Calu3 (cell line): ENCODE measurements at regions not wholly inside any gene's neighbourhood (a gene's known extent, or its start where the extent isn't known, plus 50 kb on each side); places are given as distances from the start of the nearest gene placed in this dataset.
"Not testable (repeated sequence)": the region's sequence is repeated elsewhere in the genome, so short reads cannot be mapped to it uniquely, and the experiment has no call there.

Experiments
- BruUV-seq: library from RNA; stranded (reverse); fragments of 400-500 nt; replicated peaks from 2 replicates; lab custom pipeline; 2021; lab: Mats Ljungman, UMichigan
- CTCF ChIA-PET: fragments of 300-600 bp; sonication (Branson Sonifier 250); formaldehyde crosslinking; loops from one replicate; lab custom pipeline; 2022; ENCODE audit warnings: antibody characterized with exemption; lab: Charles Lee
- DNase-seq: peaks from one replicate; pipeline ENCODE4 v3.0.0; 2022
- H3K27ac Mint-ChIP-seq: one replicate; pipeline ENCODE4 v1.8.0; 2022; ENCODE audit warnings: mixed read lengths; ENCODE audit not compliant: unreplicated experiment
- H3K27me3 Mint-ChIP-seq: one replicate; pipeline ENCODE4 v1.8.0; 2022; ENCODE audit warnings: mixed read lengths; ENCODE audit not compliant: unreplicated experiment
- H3K36me3 Mint-ChIP-seq: one replicate; pipeline ENCODE4 v1.8.0; 2022; ENCODE audit warnings: mild to moderate bottlenecking, moderate library complexity, mixed read lengths; ENCODE audit not compliant: insufficient read depth, unreplicated experiment
- H3K4me1 Mint-ChIP-seq: one replicate; pipeline ENCODE4 v1.8.0; 2022; ENCODE audit warnings: mild to moderate bottlenecking, low read depth, mixed read lengths; ENCODE audit not compliant: unreplicated experiment
- H3K4me3 Mint-ChIP-seq: one replicate; pipeline ENCODE4 v1.8.0; 2022; ENCODE audit warnings: mild to moderate bottlenecking, low read depth, moderate library complexity, mixed read lengths; ENCODE audit not compliant: unreplicated experiment
- H3K9me3 Mint-ChIP-seq: one replicate; pipeline ENCODE4 v1.8.0; 2022; ENCODE audit warnings: low read depth, mixed read lengths; ENCODE audit not compliant: unreplicated experiment
- intact Hi-C: fragments of 100-400 bp; cut with micrococcal nuclease; formaldehyde crosslinking; loops from one replicate; pipeline ENCODE4 v1.10.0; 2022; ENCODE audit not compliant: unreplicated experiment
- TF ChIP-seq, protein P1 (sequence below): fragments of 200-600 bp; IDR thresholded peaks from one replicate; pipeline ENCODE4 v1.8.0; 2022; ENCODE audit warnings: antibody characterized with exemption; ENCODE audit not compliant: unreplicated experiment

DNA sequence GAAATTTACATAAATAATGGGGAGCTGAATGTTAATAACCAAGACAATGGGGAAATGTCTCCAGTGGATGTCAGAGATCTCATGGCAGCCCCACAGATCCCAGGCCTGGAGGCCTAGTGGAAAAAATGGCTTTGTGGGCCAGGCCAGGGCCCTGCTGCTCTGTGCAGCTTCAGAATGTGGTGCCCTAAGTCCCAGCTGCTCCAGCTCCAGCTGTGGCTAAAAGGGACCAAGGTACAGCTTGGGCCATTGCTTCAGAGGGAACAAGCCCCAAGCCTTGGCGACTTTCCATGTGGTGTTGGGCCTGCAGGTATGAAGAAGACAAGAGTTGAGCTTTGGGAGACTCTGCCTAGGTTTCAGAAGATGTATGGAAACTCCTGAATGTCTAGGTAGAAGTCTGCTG is 658.2 kb downstream of the NUP35 start:
- no peaks in the 10 kb centered on the region for H3K27me3 Mint-ChIP-seq
- TF ChIP-seq, protein P1, sequence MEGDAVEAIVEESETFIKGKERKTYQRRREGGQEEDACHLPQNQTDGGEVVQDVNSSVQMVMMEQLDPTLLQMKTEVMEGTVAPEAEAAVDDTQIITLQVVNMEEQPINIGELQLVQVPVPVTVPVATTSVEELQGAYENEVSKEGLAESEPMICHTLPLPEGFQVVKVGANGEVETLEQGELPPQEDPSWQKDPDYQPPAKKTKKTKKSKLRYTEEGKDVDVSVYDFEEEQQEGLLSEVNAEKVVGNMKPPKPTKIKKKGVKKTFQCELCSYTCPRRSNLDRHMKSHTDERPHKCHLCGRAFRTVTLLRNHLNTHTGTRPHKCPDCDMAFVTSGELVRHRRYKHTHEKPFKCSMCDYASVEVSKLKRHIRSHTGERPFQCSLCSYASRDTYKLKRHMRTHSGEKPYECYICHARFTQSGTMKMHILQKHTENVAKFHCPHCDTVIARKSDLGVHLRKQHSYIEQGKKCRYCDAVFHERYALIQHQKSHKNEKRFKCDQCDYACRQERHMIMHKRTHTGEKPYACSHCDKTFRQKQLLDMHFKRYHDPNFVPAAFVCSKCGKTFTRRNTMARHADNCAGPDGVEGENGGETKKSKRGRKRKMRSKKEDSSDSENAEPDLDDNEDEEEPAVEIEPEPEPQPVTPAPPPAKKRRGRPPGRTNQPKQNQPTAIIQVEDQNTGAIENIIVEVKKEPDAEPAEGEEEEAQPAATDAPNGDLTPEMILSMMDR: no peak
- no peaks in the 10 kb centered on the region for H3K4me1 Mint-ChIP-seq
- intact Hi-C loops: no loop called here
- no peak overlapping the region for H3K4me3 Mint-ChIP-seq
- H3K36me3 Mint-ChIP-seq: no peaks in the 10 kb centered on the region
- CTCF ChIA-PET: interaction anchor here (0.6 kb wide), 1 partner anchor 274 kb away, joined by 3 read pairs; no protein-coding TSS in a partner anchor
- H3K27ac Mint-ChIP-seq: no peak overlapping the region
- no peak for DNase-seq
- H3K9me3 Mint-ChIP-seq: peaks cover 4% of the 10 kb centered on the region
- BruUV-seq: no TSS peak

DNA sequence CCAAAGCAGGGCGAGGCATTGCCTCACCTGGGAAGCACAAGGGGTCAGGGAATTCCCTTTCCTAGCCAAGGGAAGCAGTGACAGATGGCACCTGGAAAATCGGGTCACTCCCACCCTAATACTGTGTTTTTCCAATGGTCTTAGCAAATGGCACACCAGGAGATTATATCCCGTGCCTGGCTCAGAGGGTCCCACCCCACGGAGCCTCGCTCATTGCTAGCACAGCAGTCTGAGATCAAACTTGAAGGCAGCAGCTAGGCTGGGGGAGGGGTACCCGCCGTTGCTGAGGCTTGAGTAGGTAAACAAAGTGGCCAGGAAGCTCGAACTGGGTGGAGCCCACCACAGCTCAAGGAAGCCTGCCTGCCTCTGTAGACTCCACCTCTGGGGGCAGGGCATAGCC is 664.6 kb downstream of the NUP35 start:
- DNase-seq, H3K9me3 Mint-ChIP-seq, H3K27me3 Mint-ChIP-seq, H3K4me1 Mint-ChIP-seq, H3K36me3 Mint-ChIP-seq, BruUV-seq, CTCF ChIA-PET, intact Hi-C loops, H3K4me3 Mint-ChIP-seq, H3K27ac Mint-ChIP-seq: not testable (repeated sequence)

DNA sequence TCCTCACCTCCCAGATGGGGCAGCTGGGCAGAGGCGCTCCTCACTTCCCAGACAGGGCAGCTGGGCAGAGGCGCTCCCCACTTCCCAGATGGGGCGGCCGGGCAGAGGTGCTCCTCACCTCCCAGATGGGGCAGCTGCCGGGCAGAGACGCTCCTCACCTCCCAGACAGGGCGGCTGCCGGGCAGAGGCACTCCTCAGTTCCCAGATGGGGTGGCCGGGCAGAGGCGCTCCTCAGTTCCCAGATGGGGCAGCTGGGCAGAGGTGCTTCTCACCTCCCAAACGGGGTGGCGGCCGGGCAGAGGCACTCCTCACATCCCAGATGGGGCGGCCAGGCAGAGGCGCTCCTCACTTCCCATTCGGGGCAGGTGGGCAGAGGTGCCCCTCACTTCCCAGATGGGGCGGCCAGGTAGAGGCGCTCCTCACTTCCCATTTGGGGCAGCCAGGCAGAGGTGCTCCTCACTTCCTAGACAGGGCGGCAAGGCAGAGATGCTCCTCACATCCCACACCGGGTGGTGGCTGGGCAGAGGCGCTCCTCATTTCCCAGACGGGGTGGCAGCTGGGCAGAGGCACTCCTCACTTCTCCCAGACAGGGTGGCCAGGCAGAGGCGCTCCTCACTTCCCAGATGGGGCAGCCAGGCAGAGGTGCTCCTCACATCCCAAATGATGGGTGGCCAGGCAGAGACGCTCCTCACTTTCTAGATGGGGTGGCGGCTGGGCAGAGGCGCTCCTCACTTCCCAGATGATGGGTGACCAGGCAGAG is 668.1 kb downstream of the NUP35 start:
- H3K9me3 Mint-ChIP-seq: not testable (repeated sequence)

DNA sequence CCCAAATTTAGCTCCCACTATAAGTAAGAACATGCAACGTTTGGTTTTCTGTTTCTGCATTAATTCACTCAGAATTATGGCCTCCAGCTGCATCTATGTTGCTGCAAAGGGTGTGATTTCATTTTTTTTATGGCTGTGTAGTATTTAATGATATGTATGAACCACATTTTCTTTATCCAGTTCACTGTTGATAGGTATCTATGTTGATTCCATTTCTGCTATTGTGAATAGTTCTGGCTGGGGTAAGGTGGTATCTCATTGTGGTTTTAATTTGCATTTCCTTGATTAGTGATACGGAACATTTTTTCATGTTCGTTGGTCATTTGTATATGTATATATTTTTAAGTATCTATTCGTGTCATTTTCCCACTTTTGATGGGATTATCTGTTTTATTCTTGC is 674.3 kb downstream of the NUP35 start:
- CTCF ChIA-PET: no interaction called here
- TF ChIP-seq, protein P1: no peak
- DNase-seq: no peak
- Mint-ChIP-seq H3K27me3 (no peaks in the 10 kb centered on the region), H3K4me1 (no peaks in the 10 kb centered on the region), H3K4me3 (no peak overlapping the region), H3K27ac (no peak overlapping the region), H3K9me3 (peaks cover 8% of the 10 kb centered on the region), H3K36me3 (no peaks in the 10 kb centered on the region)
- no TSS peak for BruUV-seq
- intact Hi-C loops: no loop called here

More for the DNA sequence above, 668.1 kb downstream of the NUP35 start:
- H3K4me3 Mint-ChIP-seq, H3K4me1 Mint-ChIP-seq, intact Hi-C loops, H3K36me3 Mint-ChIP-seq, CTCF ChIA-PET, BruUV-seq, H3K27ac Mint-ChIP-seq, H3K27me3 Mint-ChIP-seq, DNase-seq: not testable (repeated sequence)

DNA sequence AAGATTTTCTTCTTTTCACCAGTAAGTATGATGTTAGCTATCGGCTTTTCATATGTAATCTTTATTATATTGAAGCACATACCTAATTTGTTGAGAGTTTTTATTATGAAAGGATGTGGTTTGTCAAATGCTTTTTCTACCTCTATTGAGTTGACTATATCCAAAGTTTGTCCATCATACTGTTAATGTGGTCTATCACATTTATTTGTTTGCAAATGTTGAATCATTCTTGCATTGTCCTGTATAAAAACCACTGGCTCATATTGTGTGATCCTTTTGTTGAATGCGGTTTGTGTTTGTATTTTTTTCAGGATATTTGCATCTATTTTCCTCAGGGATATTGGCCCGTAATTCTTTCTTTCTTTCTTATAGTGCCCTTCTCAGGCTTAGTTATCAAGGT is 675.5 kb downstream of the NUP35 start:
- no peak for DNase-seq
- H3K9me3 Mint-ChIP-seq: peaks cover 3% of the 10 kb centered on the region
- no TSS peak for BruUV-seq

More for the DNA sequence above, 675.5 kb downstream of the NUP35 start:
- TF ChIP-seq, protein P1: no peak
- Mint-ChIP-seq H3K36me3 (no peaks in the 10 kb centered on the region), H3K4me1 (no peaks in the 10 kb centered on the region), H3K27me3 (no peaks in the 10 kb centered on the region), H3K4me3 (no peak overlapping the region), H3K27ac (no peak overlapping the region)
- CTCF ChIA-PET: no interaction called here
- intact Hi-C loops: no loop called here
